Upper lobe of left lung (tissue), 4 donors: ENCODE measurements at regions not wholly inside any gene's neighbourhood (a gene's known extent, or its start where the extent isn't known, plus 50 kb on each side); places are given as distances from the start of the nearest gene placed in this dataset.

Experiments
- CTCF ChIP-seq, 6 experiments: fragments of 450-650 bp in 4 of 6; fragments of 200-600 bp in 2 of 6; sonication (generic) in 2 of 6; IDR thresholded peaks; one replicate each; pipeline ENCODE4 v1.5.1; 2016 to 2019; ENCODE audit warnings: antibody characterized with exemption in 6 of 6
- POLR2A ChIP-seq, 4 donors: fragments of 450-650 bp; IDR thresholded peaks; one replicate each; pipeline ENCODE4 v1.5.1; 2016 to 2017; ENCODE audit warnings: antibody characterized with exemption in 4 of 4, mild to moderate bottlenecking in 2 of 4
- POLR2AphosphoS5 ChIP-seq, 2 donors: sonication (generic); formaldehyde crosslinking; IDR thresholded peaks; one replicate each; pipeline ENCODE4 v1.5.1; 2017; ENCODE audit warnings: antibody characterized with exemption in 2 of 2

- TF ChIP-seq CTCF (IDR thresholded peaks at IDR 0.05) (no peak), POLR2AphosphoS5 (IDR thresholded peaks at IDR 0.05) (no peak), POLR2A (IDR thresholded peaks at IDR 0.05) (no peak)
Measured at GRCh38 chrX:113058634-113059033, 218.0 kb upstream of the AMOT start.
